Activated CD4-positive, alpha-beta T cell treated with anti-CD3 and anti-CD28 coated beads, Interleukin-2, amount 10 ng/mL, durations not matched to agents 7 days and 5 days (primary cell): ENCODE measurements at regions not wholly inside any gene's neighbourhood (a gene's known extent, or its start where the extent isn't known, plus 50 kb on each side); places are given as distances from the start of the nearest gene placed in this dataset.
"Not testable (repeated sequence)": the region's sequence is repeated elsewhere in the genome, so short reads cannot be mapped to it uniquely, and the experiment has no call there.

Experiments
- CTCF ChIA-PET: fragments of 350-600 bp; sonication (Branson Sonifier 250); formaldehyde crosslinking; loops from one replicate; lab custom pipeline; 2021; ENCODE audit warnings: antibody characterized with exemption; lab: Charles Lee
- POLR2A ChIA-PET: fragments of 350-600 bp; sonication (Branson Sonifier 250); formaldehyde crosslinking; loops from one replicate; lab custom pipeline; 2021; ENCODE audit warnings: antibody characterized with exemption; lab: Charles Lee
- DNase-seq: peaks from one replicate; pipeline ENCODE4 v3.0.0-alpha.2; 2020
- H3K27ac Mint-ChIP-seq: one replicate; pipeline ENCODE4 v1.8.0; 2021; ENCODE audit warnings: mild to moderate bottlenecking, moderate library complexity, mixed read lengths
- H3K27me3 Mint-ChIP-seq: one replicate; pipeline ENCODE4 v1.8.0; 2021; ENCODE audit warnings: mixed read lengths
- H3K36me3 Mint-ChIP-seq: one replicate; pipeline ENCODE4 v1.8.0; 2021; ENCODE audit warnings: low read depth, mixed read lengths
- H3K4me1 Mint-ChIP-seq: one replicate; pipeline ENCODE4 v1.8.0; 2021; ENCODE audit warnings: mixed read lengths
- H3K4me3 Mint-ChIP-seq: one replicate; pipeline ENCODE4 v1.8.0; 2021; ENCODE audit warnings: mild to moderate bottlenecking, moderate library complexity, mixed read lengths
- H3K9me3 Mint-ChIP-seq: one replicate; pipeline ENCODE4 v1.8.0; 2021; ENCODE audit warnings: mixed read lengths

GRCh38 chr2:7379799-7380198, 462.6 kb downstream of the RNF144A start:
- H3K4me3 Mint-ChIP-seq: no peak overlapping the region
- H3K4me1 Mint-ChIP-seq: no peaks in the 10 kb centered on the region
- no peak overlapping the region for H3K27ac Mint-ChIP-seq

GRCh38 chr2:7384773-7385349, 467.6 kb downstream of the RNF144A start:
- no peak overlapping the region for H3K27ac Mint-ChIP-seq
- CTCF ChIA-PET: interaction anchor here (0.6 kb wide), 1 partner anchor 216 kb away, joined by 3 read pairs; no protein-coding TSS in a partner anchor
- H3K27me3 Mint-ChIP-seq: peaks cover 1% of the 10 kb centered on the region
- no peak for DNase-seq
- no peaks in the 10 kb centered on the region for H3K36me3 Mint-ChIP-seq
- no peaks in the 10 kb centered on the region for H3K9me3 Mint-ChIP-seq
- no peaks in the 10 kb centered on the region for H3K4me1 Mint-ChIP-seq
- H3K4me3 Mint-ChIP-seq: no peak overlapping the region
- POLR2A ChIA-PET: no interaction called here

More at GRCh38 chr2:7379799-7380198, 462.6 kb downstream of the RNF144A start:
- CTCF ChIA-PET: no interaction called here
- Mint-ChIP-seq H3K9me3 (no peaks in the 10 kb centered on the region), H3K27me3 (peaks cover 3% of the 10 kb centered on the region), H3K36me3 (no peaks in the 10 kb centered on the region)
- no peak for DNase-seq
- POLR2A ChIA-PET: no interaction called here

DNA sequence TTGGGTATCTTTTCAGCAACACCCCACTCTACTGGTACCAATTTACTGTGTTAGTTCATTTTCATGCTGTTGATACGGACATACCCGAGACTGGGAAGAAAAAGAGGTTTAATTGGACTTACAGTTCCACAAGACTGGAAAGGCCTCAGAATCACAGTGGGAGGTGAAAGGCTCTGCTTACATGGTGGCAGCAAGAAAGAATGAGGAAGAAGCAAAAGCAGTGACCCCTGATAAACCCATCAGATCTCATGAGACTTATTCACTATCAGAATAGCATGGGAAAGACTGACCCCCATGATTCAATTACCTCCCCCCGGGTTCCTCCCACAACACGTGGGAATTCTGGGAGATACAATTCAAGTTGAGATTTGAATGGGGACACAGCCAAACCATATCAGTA, 473.1 kb downstream of the RNF144A start:
- POLR2A ChIA-PET, H3K9me3 Mint-ChIP-seq, H3K4me3 Mint-ChIP-seq, H3K27me3 Mint-ChIP-seq, H3K4me1 Mint-ChIP-seq, DNase-seq, H3K27ac Mint-ChIP-seq, CTCF ChIA-PET, H3K36me3 Mint-ChIP-seq: not testable (repeated sequence)

DNA sequence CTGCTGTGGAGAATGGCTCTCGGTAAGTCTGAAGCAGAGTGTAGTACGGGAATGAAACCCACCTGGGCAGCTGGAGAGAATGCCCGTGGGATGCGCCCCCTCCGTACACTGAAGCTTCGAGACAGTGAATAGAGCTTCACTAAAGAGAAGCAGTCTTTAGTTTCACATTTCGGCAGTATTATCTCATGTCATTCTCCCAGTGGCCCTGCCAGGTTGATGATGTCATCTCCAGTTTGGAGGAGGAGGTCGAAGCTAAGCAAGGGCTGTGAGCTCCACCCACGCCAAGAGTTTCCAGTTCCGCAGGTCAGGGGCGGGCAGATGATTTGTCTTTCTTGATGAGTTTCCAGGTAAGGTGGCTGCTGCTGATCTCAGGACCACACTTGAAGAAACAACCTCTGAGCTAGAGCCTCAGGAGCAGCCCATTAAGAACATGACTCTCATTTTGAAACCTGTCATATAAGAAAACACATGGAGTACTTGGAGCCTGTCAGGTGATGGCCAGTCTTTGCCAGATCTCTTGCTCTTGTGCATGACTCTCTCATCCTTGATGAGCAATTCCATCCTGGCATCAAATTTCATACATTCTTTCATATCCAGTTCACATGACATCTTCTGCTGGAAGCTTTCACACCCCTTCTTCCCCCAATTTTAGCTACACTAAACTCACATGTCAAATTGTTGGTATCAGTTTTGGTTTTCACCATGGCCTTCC, 475.0 kb downstream of the RNF144A start:
- POLR2A ChIA-PET: no interaction called here
- H3K9me3 Mint-ChIP-seq: no peaks in the 10 kb centered on the region
- H3K27ac Mint-ChIP-seq: no peak overlapping the region
- no peak overlapping the region for H3K4me3 Mint-ChIP-seq
- CTCF ChIA-PET: interaction anchor here (1.6 kb wide), 1 partner anchor 35 kb away, joined by 4 read pairs; no protein-coding TSS in a partner anchor
- DNase-seq: no peak
- H3K27me3 Mint-ChIP-seq: peaks cover 2% of the 10 kb centered on the region
- no peaks in the 10 kb centered on the region for H3K4me1 Mint-ChIP-seq
- H3K36me3 Mint-ChIP-seq: no peaks in the 10 kb centered on the region

DNA sequence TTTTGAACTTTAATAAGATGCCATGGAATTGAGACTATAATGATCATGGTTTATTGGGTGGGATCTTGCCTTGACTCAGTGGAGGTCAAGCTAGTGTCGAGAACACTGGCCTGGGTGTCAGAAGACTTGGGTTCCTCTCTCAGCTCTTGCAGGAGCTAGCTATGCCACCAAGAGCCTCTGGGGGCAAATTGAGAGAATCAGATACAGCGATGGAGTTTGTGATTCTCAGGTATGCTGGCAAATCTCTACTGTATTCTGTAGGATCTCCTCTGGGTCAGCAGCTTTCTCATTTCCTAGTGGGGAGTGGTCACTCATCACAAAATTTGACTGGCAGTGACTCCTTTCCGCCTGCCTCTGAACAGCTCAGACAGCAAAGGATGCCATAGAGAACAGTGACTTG, 477.0 kb downstream of the RNF144A start:
- no peaks in the 10 kb centered on the region for H3K36me3 Mint-ChIP-seq
- no peak for DNase-seq
- ChIA-PET CTCF (interaction anchor here (0.5 to 1.1 kb wide), 2 partner anchors 24 to 629 kb away, joined by 3 to 4 read pairs; no protein-coding TSS in a partner anchor), POLR2A (no interaction called here)
- H3K27ac Mint-ChIP-seq: no peak overlapping the region
- no peaks in the 10 kb centered on the region for H3K4me1 Mint-ChIP-seq
- H3K9me3 Mint-ChIP-seq: no peaks in the 10 kb centered on the region
- H3K27me3 Mint-ChIP-seq: peaks cover 2% of the 10 kb centered on the region
- H3K4me3 Mint-ChIP-seq: no peak overlapping the region

GRCh38 chr2:7400628-7401027, 483.4 kb downstream of the RNF144A start:
- H3K36me3 Mint-ChIP-seq: no peaks in the 10 kb centered on the region
- POLR2A ChIA-PET: no interaction called here
- no peaks in the 10 kb centered on the region for H3K9me3 Mint-ChIP-seq
- H3K27ac Mint-ChIP-seq: no peak overlapping the region
- CTCF ChIA-PET: no interaction called here
- H3K27me3 Mint-ChIP-seq: peaks cover 25% of the 10 kb centered on the region
- no peak for DNase-seq
- H3K4me1 Mint-ChIP-seq: peaks cover 14% of the 10 kb centered on the region
- no peak overlapping the region for H3K4me3 Mint-ChIP-seq

DNA sequence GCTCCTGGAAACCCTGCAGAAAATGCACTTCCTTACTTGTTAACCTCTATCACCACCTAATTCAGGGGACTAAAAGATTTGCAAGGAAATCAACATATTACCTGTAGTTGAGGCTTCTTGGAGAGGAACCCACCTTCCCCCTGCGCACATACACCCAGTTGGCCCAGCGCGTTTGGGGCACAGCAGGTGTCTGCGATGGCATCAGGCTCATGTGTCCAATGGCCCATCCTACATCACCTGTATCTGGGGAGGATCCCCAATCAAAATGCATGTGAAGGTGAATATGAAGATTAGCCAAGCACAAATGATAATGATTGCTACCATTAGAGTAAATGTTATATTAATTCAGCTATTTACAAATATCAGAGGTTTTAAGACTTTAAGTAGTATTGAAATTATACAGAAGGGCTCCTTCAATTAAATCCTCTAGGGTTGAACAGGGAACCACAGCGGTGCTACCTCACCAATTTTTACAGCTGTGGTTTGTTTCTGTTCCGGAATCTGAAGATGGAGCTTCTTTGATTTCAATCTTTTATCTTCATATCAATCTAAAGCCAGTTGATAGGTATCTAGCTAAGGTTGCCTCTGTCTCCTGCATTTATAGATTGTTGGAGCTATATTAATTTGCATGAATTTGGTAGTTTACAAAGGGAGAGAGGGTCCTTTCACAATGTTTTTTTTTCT, 486.0 kb downstream of the RNF144A start:
- Mint-ChIP-seq H3K27me3 (peaks cover 32% of the 10 kb centered on the region), H3K4me1 (peaks cover 14% of the 10 kb centered on the region), H3K27ac (no peak overlapping the region), H3K4me3 (no peak overlapping the region), H3K36me3 (no peaks in the 10 kb centered on the region), H3K9me3 (no peaks in the 10 kb centered on the region)
- ChIA-PET CTCF (interaction anchor here (0.6 kb wide), 1 partner anchor 64 kb away, joined by 3 read pairs; no protein-coding TSS in a partner anchor), POLR2A (no interaction called here)
- no peak for DNase-seq

DNA sequence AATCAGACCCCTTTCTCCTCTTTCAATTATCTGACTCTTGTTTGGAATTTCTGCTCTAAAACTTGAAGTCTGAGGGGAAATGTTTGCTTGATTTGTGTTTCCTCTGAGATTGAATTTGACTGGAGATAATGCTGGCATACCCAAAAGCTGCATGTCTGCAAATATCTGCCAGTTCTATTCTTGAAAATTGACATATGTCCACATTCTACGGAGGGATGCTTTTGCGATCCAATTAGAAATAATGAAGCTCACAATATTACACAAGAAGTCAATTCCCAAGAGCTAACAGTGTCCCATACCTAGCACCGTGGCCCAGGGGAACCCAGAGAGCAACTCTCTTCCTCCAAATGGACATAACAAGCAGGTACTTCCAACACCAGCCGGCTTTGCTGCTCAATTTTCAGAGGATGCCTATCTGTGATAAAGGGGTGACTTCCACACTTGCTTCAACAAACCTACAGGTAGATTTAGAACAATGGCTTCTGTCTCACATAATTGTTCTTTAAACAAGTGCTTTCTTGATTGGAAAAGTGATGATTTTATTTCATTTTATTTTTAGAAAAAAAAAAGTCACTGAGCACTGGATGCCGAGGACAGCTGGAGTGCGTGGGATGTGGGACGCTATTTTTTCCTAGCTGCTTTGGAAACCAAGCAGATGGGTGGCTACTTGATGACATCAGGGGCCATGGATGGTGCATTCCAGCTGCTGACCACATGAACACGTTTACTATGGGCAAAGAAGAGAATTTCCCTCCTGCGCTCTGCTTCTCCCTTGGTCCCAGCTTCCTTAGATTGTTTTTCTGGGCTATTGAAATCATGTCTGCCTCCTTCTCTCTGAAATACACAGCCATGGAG, 488.9 kb downstream of the RNF144A start:
- no peak overlapping the region for H3K4me3 Mint-ChIP-seq
- H3K36me3 Mint-ChIP-seq: no peaks in the 10 kb centered on the region
- H3K4me1 Mint-ChIP-seq: peaks cover 14% of the 10 kb centered on the region
- no peak overlapping the region for H3K27ac Mint-ChIP-seq
- CTCF ChIA-PET: no interaction called here
- no peak for DNase-seq
- peaks cover 30% of the 10 kb centered on the region for H3K27me3 Mint-ChIP-seq
- POLR2A ChIA-PET: no interaction called here
- H3K9me3 Mint-ChIP-seq: no peaks in the 10 kb centered on the region

DNA sequence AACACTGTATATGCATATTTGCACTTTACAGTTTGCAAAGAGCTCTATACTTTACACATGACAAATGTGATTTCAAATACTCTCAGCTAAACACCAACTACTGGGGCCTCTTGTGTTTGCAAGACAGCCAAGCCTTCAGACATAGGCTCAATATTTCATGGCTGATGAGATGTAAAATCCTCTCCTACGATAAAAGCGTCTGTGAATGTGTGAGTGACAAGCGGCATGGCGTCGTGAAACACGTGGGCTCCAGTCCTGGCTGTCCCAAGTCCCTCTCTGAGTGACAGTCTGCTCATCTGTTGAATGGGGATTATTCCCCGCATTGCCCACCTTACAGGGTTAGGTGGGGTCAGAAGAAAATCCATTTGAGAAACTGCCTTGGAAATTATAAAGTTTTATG, 489.8 kb downstream of the RNF144A start:
- Mint-ChIP-seq H3K4me3 (no peak overlapping the region), H3K27ac (no peak overlapping the region), H3K9me3 (no peaks in the 10 kb centered on the region), H3K36me3 (no peaks in the 10 kb centered on the region), H3K27me3 (peaks cover 30% of the 10 kb centered on the region), H3K4me1 (peaks cover 14% of the 10 kb centered on the region)
- ChIA-PET POLR2A (no interaction called here), CTCF (no interaction called here)
- DNase-seq: no peak

DNA sequence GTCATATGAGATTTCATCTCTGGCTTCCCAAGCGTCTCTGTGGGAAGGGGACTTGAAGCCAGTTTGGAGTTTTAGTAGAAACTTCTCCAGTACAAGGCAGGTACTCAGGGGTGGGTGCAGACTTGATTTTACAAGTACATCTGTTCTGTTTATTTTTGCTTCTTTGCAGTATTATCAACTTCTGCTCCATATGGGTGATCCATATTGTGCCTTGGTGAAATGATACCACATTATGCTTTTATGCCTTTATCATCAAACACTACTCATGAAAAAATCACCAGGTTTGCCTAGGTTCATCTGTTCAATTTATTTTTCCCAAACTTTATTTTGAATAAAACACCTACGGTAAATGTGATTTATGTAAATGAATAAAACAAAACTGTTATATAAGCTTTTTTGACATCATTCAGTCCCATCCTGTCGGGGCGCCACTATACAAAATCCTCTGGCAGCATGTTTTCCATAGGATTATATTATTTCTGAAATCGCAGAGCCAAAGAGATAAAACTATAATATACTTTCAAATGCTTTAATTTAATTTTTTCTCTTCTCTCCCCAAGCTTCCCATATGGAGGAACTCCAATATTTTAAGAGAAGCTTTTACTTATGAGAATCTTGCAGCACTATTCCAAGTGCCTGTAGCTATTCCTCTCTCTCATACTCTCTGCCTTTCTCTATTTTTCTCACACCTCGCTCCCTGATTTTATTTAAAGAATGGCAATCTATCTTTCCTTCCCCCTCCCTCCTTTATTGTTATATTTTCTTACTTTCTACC, 490.9 kb downstream of the RNF144A start:
- no peak overlapping the region for H3K27ac Mint-ChIP-seq
- ChIA-PET POLR2A (no interaction called here), CTCF (interaction anchor here (0.6 to 0.7 kb wide), 2 partner anchors 13 to 104 kb away, joined by 3 read pairs; no protein-coding TSS in a partner anchor)
- DNase-seq: no peak
- peaks cover 6% of the 10 kb centered on the region for H3K4me1 Mint-ChIP-seq
- peaks cover 22% of the 10 kb centered on the region for H3K27me3 Mint-ChIP-seq
- no peaks in the 10 kb centered on the region for H3K9me3 Mint-ChIP-seq
- no peaks in the 10 kb centered on the region for H3K36me3 Mint-ChIP-seq
- H3K4me3 Mint-ChIP-seq: no peak overlapping the region

GRCh38 chr2:7411691-7412090, 494.5 kb downstream of the RNF144A start:
- Mint-ChIP-seq H3K9me3 (no peaks in the 10 kb centered on the region), H3K4me3 (no peak overlapping the region), H3K36me3 (no peaks in the 10 kb centered on the region), H3K27ac (no peak overlapping the region), H3K4me1 (no peaks in the 10 kb centered on the region), H3K27me3 (peaks cover 11% of the 10 kb centered on the region)
- ChIA-PET POLR2A (no interaction called here), CTCF (no interaction called here)
- no peak for DNase-seq
